ENCODE measurements at regions not wholly inside any gene's neighbourhood (a gene's known extent, or its start where the extent isn't known, plus 50 kb on each side); places are given as distances from the start of the nearest gene placed in this dataset.

DNA sequence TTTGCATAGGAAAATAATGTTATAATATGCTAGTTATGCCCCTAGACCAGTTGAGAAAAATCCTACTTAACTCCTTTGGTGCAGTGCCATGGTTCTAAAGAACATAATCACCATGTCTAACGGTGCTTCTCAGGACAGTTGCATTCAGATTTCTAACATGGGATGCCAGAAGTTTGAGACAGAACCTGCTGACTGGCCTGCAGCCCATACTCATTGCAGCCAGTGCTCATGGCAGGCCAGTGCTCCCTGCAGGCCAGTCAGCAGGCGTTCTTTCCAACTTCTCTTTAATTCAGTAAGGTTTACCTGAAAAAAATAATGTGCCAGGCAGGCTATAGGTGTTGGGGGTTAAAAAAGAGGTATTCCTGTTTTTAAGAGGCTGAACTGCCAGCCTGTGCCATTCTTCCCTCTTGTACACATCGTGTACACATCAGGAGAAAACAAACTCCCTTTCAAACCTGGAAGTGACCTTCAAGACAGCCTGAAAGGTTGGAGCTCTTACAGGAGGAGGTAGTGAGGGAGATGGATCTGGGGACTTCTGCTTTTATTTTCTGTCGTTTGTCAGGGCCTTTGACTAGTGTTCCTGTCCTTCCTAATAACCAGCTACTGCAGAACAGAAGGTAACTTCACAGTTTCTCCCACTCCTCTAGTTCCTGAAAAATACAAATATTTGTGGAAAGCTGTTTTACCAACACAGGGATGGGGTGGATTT, 146.0 kb upstream of the MAGI3 start:
- TF ChIP-seq FOXK2 (IDR thresholded peaks at IDR 0.05) = no peak
- TF ChIP-seq LEF1 (IDR thresholded peaks at IDR 0.05; ENCODE audit: borderline replicate concordance) = no peak
- no peak for TF ChIP-seq FOXA1 (IDR thresholded peaks at IDR 0.05)

Data from HEK293T (cell line).